GM23338 (cell line): ENCODE measurements at regions not wholly inside any gene's neighbourhood (a gene's known extent, or its start where the extent isn't known, plus 50 kb on each side); places are given as distances from the start of the nearest gene placed in this dataset.

Experiments
- ATAC-seq: fragments of 200-7000 bp; cut with Tn5 transposase; 3 replicates; pipeline ENCODE4 v1.9.1; 2020
- DNase-seq: peaks from one replicate; pipeline ENCODE4 v3.0.0-alpha.2; 2015; ENCODE audit warnings: low spot score
- H2AFZ ChIP-seq: fragments of 200-600 bp; sonication (generic); 2 replicates; pipeline ENCODE4 v1.8.0; 2016; ENCODE audit warnings: antibody characterized with exemption, mild to moderate bottlenecking, moderate library complexity
- H3F3A ChIP-seq: fragments of 200-600 bp; sonication (generic); replicated peaks from 2 replicates; pipeline ENCODE4 v1.8.0; 2017; ENCODE audit warnings: antibody characterized with exemption, mixed run types, low read depth
- H3K27ac ChIP-seq: fragments of 200-600 bp; sonication (generic); 2 replicates; pipeline ENCODE4 v1.6.1; 2016; ENCODE audit warnings: low read depth
- H3K27me3 ChIP-seq: fragments of 200-600 bp; sonication (generic); 2 replicates; pipeline ENCODE4 v1.8.0; 2016; ENCODE audit warnings: mild to moderate bottlenecking, mixed run types, moderate library complexity; ENCODE audit not compliant: insufficient read depth
- H3K36me3 ChIP-seq: fragments of 200-600 bp; sonication (generic); 2 replicates; pipeline ENCODE4 v1.8.0; 2016; ENCODE audit warnings: mild to moderate bottlenecking; ENCODE audit not compliant: insufficient read depth
- H3K4me1 ChIP-seq: fragments of 200-600 bp; sonication (generic); 2 replicates; pipeline ENCODE4 v1.8.0; 2016; ENCODE audit warnings: mild to moderate bottlenecking, moderate library complexity; ENCODE audit not compliant: insufficient read depth
- H3K4me2 ChIP-seq: fragments of 200-600 bp; sonication (generic); 2 replicates; pipeline ENCODE4 v1.7.1; 2017; ENCODE audit warnings: mixed run types
- H3K4me3 ChIP-seq: fragments of 200-600 bp; sonication (generic); 2 replicates; pipeline ENCODE4 v1.6.1; 2016; ENCODE audit warnings: mixed run types
- H3K79me2 ChIP-seq: fragments of 200-600 bp; sonication (generic); replicated peaks from 2 replicates; pipeline ENCODE4 v1.8.0; 2017; ENCODE audit warnings: mild to moderate bottlenecking; ENCODE audit not compliant: insufficient read depth
- H3K9me2 ChIP-seq: fragments of 200-600 bp; sonication (generic); 2 replicates; pipeline ENCODE4 v1.8.0; 2017; ENCODE audit not compliant: insufficient read depth
- H4K20me1 ChIP-seq: fragments of 200-600 bp; sonication (generic); replicated peaks from 2 replicates; pipeline ENCODE4 v1.8.0; 2017; ENCODE audit warnings: mild to moderate bottlenecking; ENCODE audit not compliant: insufficient read depth
- H3K27ac Mint-ChIP-seq: 2 replicates; pipeline ENCODE4 v1.8.0; 2020; ENCODE audit warnings: inconsistent platforms, mild to moderate bottlenecking, moderate library complexity, mixed read lengths
- H3K27me3 Mint-ChIP-seq: 3 replicates; pipeline ENCODE4 v1.8.0; 2022; ENCODE audit warnings: low read depth, mild to moderate bottlenecking, moderate library complexity, mixed read lengths, inconsistent platforms; ENCODE audit not compliant: insufficient read depth, poor library complexity
- H3K36me3 Mint-ChIP-seq: 3 replicates; pipeline ENCODE4 v1.8.0; 2021; ENCODE audit warnings: low read depth, mild to moderate bottlenecking, inconsistent platforms, moderate library complexity, mixed read lengths
- H3K4me1 Mint-ChIP-seq: 3 replicates; pipeline ENCODE4 v1.8.0; 2020; ENCODE audit warnings: mild to moderate bottlenecking, inconsistent platforms, mixed read lengths
- H3K4me3 Mint-ChIP-seq: 3 replicates; pipeline ENCODE4 v1.8.0; 2021; ENCODE audit warnings: moderate library complexity, mild to moderate bottlenecking, inconsistent platforms, mixed read lengths
- H3K9me3 Mint-ChIP-seq: 3 replicates; pipeline ENCODE4 v1.8.0; 2020; ENCODE audit warnings: moderate library complexity, mild to moderate bottlenecking, inconsistent platforms, mixed read lengths
- CREB1 ChIP-seq: fragments of 250-450 bp; sonication (Bioruptor Pico); IDR thresholded peaks from 2 replicates; pipeline ENCODE4 v1.5.0; 2020; ENCODE audit warnings: low read depth, mild to moderate bottlenecking, moderate library complexity
- EZH2 ChIP-seq: fragments of 200-600 bp; sonication (generic); IDR thresholded peaks from one replicate; pipeline ENCODE4 v1.8.0; 2017; ENCODE audit warnings: antibody characterized with exemption, mild to moderate bottlenecking, low read depth; ENCODE audit not compliant: unreplicated experiment
- EZH2phosphoT487 ChIP-seq: fragments of 200-600 bp; sonication (generic); IDR thresholded peaks from one replicate; pipeline ENCODE4 v1.8.1; 2018; ENCODE audit warnings: antibody characterized with exemption; ENCODE audit not compliant: unreplicated experiment
- JUNB ChIP-seq: IDR thresholded peaks from one replicate; pipeline ENCODE4 v1.6.1; 2016; ENCODE audit warnings: antibody characterized with exemption; ENCODE audit not compliant: unreplicated experiment
- NANOG ChIP-seq: IDR thresholded peaks from 2 replicates; pipeline ENCODE4 v1.6.1; 2016; ENCODE audit warnings: antibody characterized with exemption, borderline replicate concordance
- POLR2AphosphoS5 ChIP-seq: IDR thresholded peaks from 2 replicates; pipeline ENCODE4 v1.6.1; 2016; ENCODE audit warnings: antibody characterized with exemption, low read depth
- STAT1 ChIP-seq: IDR thresholded peaks from one replicate; pipeline ENCODE4 v1.6.1; 2016; ENCODE audit warnings: antibody characterized with exemption; ENCODE audit not compliant: unreplicated experiment
- ZNF114 ChIP-seq: fragments of 250-450 bp; sonication (Bioruptor Pico); IDR thresholded peaks from 2 replicates; pipeline ENCODE4 v1.5.0; 2020; ENCODE audit warnings: mild to moderate bottlenecking, moderate library complexity
- ZNF331 ChIP-seq: fragments of 250-450 bp; sonication (Bioruptor Pico); IDR thresholded peaks from 2 replicates; pipeline ENCODE4 v1.5.0; 2020; ENCODE audit warnings: low read depth, mild to moderate bottlenecking, moderate library complexity
- TF ChIP-seq, protein P1 (sequence below): IDR thresholded peaks from 2 replicates; pipeline ENCODE4 v1.6.1; 2016; ENCODE audit warnings: antibody characterized with exemption
- TF ChIP-seq, protein P2 (sequence below): fragments of 250-450 bp; sonication (Bioruptor Pico); IDR thresholded peaks from 2 replicates; pipeline ENCODE4 v1.5.0; 2020; ENCODE audit warnings: mild to moderate bottlenecking, moderate library complexity
- TF ChIP-seq, protein P3 (sequence below), 2 experiments: fragments of 200-600 bp in 1 of 2; sonication (generic) in 1 of 2; conservative IDR thresholded peaks; 2 replicates each; pipeline versions ENCODE4 v1.5.1 to v1.6.1; 2016 to 2017; ENCODE audit warnings: antibody characterized with exemption in 2 of 2, low read depth in 2 of 2, mild to moderate bottlenecking in 2 of 2, moderate library complexity in 1 of 2
- TF ChIP-seq, protein P4 (sequence below): IDR thresholded peaks from one replicate; pipeline ENCODE4 v1.6.1; 2018; ENCODE audit warnings: antibody characterized with exemption; ENCODE audit not compliant: unreplicated experiment

DNA sequence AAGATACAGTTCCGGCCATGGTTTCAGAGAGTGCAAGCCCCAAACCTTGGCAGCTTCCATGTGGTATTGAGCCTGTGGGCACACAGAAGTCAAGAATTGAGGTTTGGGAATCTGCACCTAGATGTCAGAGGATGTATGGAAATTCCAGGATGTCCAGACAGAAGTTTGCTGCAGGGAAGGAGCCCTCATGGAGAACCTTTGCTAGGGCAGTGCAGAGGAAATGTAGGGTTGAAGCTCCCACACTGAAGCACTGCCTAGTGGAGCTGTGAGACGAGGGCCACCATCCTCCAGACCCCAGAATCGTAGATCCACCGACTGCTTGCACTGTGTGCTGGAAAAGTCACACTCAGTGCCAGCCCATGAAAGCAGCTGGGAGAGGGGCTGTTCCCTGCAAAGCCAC, 267.5 kb downstream of the OGFRL1 start:
- Histone ChIP-seq H3K4me3 (no peak overlapping the region), H4K20me1 (no peaks in the 10 kb centered on the region), H3K79me2 (no peaks in the 10 kb centered on the region), H3F3A (no peaks in the 10 kb centered on the region), H3K9me2 (peaks cover 12% of the 10 kb centered on the region), H3K4me1 (no peaks in the 10 kb centered on the region), H3K27me3 (no peaks in the 10 kb centered on the region), H2AFZ (no peak overlapping the region), H3K27ac (no peak overlapping the region), H3K36me3 (peaks cover 8% of the 10 kb centered on the region; the same call in 1 of the 2 replicates), H3K4me2 (no peak overlapping the region)
- ATAC-seq (no peak), DNase-seq (peak; percentile 5)
- no peaks in the 10 kb centered on the region for H3K4me1 Mint-ChIP-seq
- H3K27me3 Mint-ChIP-seq = no peaks in the 10 kb centered on the region
- TF ChIP-seq, protein P1, sequence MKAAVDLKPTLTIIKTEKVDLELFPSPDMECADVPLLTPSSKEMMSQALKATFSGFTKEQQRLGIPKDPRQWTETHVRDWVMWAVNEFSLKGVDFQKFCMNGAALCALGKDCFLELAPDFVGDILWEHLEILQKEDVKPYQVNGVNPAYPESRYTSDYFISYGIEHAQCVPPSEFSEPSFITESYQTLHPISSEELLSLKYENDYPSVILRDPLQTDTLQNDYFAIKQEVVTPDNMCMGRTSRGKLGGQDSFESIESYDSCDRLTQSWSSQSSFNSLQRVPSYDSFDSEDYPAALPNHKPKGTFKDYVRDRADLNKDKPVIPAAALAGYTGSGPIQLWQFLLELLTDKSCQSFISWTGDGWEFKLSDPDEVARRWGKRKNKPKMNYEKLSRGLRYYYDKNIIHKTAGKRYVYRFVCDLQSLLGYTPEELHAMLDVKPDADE = no peak
- TF ChIP-seq, protein P2, sequence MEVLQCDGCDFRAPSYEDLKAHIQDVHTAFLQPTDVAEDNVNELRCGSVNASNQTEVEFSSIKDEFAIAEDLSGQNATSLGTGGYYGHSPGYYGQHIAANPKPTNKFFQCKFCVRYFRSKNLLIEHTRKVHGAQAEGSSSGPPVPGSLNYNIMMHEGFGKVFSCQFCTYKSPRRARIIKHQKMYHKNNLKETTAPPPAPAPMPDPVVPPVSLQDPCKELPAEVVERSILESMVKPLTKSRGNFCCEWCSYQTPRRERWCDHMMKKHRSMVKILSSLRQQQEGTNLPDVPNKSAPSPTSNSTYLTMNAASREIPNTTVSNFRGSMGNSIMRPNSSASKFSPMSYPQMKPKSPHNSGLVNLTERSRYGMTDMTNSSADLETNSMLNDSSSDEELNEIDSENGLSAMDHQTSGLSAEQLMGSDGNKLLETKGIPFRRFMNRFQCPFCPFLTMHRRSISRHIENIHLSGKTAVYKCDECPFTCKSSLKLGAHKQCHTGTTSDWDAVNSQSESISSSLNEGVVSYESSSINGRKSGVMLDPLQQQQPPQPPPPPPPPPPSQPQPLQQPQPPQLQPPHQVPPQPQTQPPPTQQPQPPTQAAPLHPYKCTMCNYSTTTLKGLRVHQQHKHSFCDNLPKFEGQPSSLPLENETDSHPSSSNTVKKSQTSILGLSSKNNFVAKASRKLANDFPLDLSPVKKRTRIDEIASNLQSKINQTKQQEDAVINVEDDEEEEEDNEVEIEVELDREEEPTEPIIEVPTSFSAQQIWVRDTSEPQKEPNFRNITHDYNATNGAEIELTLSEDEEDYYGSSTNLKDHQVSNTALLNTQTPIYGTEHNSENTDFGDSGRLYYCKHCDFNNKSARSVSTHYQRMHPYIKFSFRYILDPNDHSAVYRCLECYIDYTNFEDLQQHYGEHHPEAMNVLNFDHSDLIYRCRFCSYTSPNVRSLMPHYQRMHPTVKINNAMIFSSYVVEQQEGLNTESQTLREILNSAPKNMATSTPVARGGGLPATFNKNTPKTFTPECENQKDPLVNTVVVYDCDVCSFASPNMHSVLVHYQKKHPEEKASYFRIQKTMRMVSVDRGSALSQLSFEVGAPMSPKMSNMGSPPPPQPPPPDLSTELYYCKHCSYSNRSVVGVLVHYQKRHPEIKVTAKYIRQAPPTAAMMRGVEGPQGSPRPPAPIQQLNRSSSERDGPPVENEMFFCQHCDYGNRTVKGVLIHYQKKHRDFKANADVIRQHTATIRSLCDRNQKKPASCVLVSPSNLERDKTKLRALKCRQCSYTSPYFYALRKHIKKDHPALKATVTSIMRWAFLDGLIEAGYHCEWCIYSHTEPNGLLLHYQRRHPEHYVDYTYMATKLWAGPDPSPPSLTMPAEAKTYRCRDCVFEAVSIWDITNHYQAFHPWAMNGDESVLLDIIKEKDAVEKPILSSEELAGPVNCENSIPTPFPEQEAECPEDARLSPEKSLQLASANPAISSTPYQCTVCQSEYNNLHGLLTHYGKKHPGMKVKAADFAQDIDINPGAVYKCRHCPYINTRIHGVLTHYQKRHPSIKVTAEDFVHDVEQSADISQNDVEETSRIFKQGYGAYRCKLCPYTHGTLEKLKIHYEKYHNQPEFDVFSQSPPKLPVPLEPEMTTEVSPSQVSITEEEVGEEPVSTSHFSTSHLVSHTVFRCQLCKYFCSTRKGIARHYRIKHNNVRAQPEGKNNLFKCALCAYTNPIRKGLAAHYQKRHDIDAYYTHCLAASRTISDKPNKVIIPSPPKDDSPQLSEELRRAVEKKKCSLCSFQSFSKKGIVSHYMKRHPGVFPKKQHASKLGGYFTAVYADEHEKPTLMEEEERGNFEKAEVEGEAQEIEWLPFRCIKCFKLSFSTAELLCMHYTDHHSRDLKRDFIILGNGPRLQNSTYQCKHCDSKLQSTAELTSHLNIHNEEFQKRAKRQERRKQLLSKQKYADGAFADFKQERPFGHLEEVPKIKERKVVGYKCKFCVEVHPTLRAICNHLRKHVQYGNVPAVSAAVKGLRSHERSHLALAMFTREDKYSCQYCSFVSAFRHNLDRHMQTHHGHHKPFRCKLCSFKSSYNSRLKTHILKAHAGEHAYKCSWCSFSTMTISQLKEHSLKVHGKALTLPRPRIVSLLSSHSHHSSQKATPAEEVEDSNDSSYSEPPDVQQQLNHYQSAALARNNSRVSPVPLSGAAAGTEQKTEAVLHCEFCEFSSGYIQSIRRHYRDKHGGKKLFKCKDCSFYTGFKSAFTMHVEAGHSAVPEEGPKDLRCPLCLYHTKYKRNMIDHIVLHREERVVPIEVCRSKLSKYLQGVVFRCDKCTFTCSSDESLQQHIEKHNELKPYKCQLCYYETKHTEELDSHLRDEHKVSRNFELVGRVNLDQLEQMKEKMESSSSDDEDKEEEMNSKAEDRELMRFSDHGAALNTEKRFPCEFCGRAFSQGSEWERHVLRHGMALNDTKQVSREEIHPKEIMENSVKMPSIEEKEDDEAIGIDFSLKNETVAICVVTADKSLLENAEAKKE = no peak
- no peak for TF ChIP-seq JUNB
- TF ChIP-seq NANOG = no peak
- TF ChIP-seq EZH2 = no peak
- TF ChIP-seq, protein P3, sequence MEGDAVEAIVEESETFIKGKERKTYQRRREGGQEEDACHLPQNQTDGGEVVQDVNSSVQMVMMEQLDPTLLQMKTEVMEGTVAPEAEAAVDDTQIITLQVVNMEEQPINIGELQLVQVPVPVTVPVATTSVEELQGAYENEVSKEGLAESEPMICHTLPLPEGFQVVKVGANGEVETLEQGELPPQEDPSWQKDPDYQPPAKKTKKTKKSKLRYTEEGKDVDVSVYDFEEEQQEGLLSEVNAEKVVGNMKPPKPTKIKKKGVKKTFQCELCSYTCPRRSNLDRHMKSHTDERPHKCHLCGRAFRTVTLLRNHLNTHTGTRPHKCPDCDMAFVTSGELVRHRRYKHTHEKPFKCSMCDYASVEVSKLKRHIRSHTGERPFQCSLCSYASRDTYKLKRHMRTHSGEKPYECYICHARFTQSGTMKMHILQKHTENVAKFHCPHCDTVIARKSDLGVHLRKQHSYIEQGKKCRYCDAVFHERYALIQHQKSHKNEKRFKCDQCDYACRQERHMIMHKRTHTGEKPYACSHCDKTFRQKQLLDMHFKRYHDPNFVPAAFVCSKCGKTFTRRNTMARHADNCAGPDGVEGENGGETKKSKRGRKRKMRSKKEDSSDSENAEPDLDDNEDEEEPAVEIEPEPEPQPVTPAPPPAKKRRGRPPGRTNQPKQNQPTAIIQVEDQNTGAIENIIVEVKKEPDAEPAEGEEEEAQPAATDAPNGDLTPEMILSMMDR (conservative IDR thresholded peaks at IDR 0.05; ENCODE audit: low read depth in 2 of 2) = no peak
- no peak for TF ChIP-seq STAT1
- TF ChIP-seq ZNF114 (CRISPR knock-in tag) = no peak
- no peak for TF ChIP-seq EZH2phosphoT487
- TF ChIP-seq, protein P4, sequence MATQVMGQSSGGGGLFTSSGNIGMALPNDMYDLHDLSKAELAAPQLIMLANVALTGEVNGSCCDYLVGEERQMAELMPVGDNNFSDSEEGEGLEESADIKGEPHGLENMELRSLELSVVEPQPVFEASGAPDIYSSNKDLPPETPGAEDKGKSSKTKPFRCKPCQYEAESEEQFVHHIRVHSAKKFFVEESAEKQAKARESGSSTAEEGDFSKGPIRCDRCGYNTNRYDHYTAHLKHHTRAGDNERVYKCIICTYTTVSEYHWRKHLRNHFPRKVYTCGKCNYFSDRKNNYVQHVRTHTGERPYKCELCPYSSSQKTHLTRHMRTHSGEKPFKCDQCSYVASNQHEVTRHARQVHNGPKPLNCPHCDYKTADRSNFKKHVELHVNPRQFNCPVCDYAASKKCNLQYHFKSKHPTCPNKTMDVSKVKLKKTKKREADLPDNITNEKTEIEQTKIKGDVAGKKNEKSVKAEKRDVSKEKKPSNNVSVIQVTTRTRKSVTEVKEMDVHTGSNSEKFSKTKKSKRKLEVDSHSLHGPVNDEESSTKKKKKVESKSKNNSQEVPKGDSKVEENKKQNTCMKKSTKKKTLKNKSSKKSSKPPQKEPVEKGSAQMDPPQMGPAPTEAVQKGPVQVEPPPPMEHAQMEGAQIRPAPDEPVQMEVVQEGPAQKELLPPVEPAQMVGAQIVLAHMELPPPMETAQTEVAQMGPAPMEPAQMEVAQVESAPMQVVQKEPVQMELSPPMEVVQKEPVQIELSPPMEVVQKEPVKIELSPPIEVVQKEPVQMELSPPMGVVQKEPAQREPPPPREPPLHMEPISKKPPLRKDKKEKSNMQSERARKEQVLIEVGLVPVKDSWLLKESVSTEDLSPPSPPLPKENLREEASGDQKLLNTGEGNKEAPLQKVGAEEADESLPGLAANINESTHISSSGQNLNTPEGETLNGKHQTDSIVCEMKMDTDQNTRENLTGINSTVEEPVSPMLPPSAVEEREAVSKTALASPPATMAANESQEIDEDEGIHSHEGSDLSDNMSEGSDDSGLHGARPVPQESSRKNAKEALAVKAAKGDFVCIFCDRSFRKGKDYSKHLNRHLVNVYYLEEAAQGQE = no peak
- no peak for TF ChIP-seq POLR2AphosphoS5
- no peak for TF ChIP-seq CREB1
- no peak for TF ChIP-seq ZNF331
- H3K4me3 Mint-ChIP-seq = no peak overlapping the region
- peaks cover 52% of the 10 kb centered on the region for H3K36me3 Mint-ChIP-seq
- peaks cover 77% of the 10 kb centered on the region for H3K9me3 Mint-ChIP-seq
- H3K27ac Mint-ChIP-seq = no peak overlapping the region
